Loucy (cell line): ENCODE measurements at regions not wholly inside any gene's neighbourhood (a gene's known extent, or its start where the extent isn't known, plus 50 kb on each side); places are given as distances from the start of the nearest gene placed in this dataset.
A peak's percentile ranks its signal among the peaks of the same experiment; 100 is the strongest.

Source experiments
- H2AFZ ChIP-seq: fragments of 200-600 bp; sonication (generic); 2 replicates; pipeline ENCODE4 v1.6.0; 2016; ENCODE audit warnings: antibody characterized with exemption, mild to moderate bottlenecking, low read length, moderate library complexity
- H3F3A ChIP-seq: fragments of 200-600 bp; 2 replicates; pipeline ENCODE4 v1.6.0; 2016; ENCODE audit warnings: antibody characterized with exemption, low read depth, mild to moderate bottlenecking
- H3K27me3 ChIP-seq: fragments of 200-600 bp; sonication (generic); 2 replicates; pipeline ENCODE4 v1.6.1; 2014; ENCODE audit warnings: low read length, mild to moderate bottlenecking; ENCODE audit not compliant: insufficient read depth, poor library complexity, severe bottlenecking
- H3K36me3 ChIP-seq: fragments of 200-600 bp; sonication (generic); 2 replicates; pipeline ENCODE4 v1.6.1; 2016; ENCODE audit warnings: low read length; ENCODE audit not compliant: insufficient read depth
- H3K4me1 ChIP-seq: fragments of 200-600 bp; sonication (generic); 2 replicates; pipeline ENCODE4 v1.5.1; 2014; ENCODE audit warnings: low read length, mild to moderate bottlenecking; ENCODE audit not compliant: insufficient read depth, poor library complexity, severe bottlenecking
- H3K4me2 ChIP-seq: fragments of 200-600 bp; sonication (generic); 2 replicates; pipeline ENCODE4 v1.6.0; 2014; ENCODE audit warnings: antibody characterized with exemption, low read length, low read depth, mild to moderate bottlenecking; ENCODE audit not compliant: poor library complexity, severe bottlenecking
- H3K4me3 ChIP-seq: fragments of 200-600 bp; sonication (generic); 2 replicates; pipeline ENCODE4 v1.5.1; 2014; ENCODE audit warnings: low read length, mild to moderate bottlenecking, mixed read lengths; ENCODE audit not compliant: poor library complexity, severe bottlenecking
- H3K79me2 ChIP-seq: fragments of 200-600 bp; sonication (generic); 2 replicates; pipeline ENCODE4 v1.6.1; 2014; ENCODE audit warnings: low read length; ENCODE audit not compliant: insufficient read depth
- H3K9ac ChIP-seq: fragments of 200-600 bp; sonication (generic); 2 replicates; pipeline ENCODE4 v1.6.0; 2014; ENCODE audit warnings: mild to moderate bottlenecking, low read depth, low read length, moderate library complexity; ENCODE audit not compliant: poor library complexity, severe bottlenecking
- H3K9me2 ChIP-seq: fragments of 200-600 bp; sonication (generic); replicated peaks from 2 replicates; pipeline ENCODE4 v1.6.1; 2016; ENCODE audit warnings: low read depth, low read length, mixed read lengths
- H3K9me3 ChIP-seq: fragments of 200-600 bp; sonication (generic); 2 replicates; pipeline ENCODE4 v1.6.1; 2014; ENCODE audit warnings: mild to moderate bottlenecking, antibody characterized with exemption, low read length, low read depth; ENCODE audit not compliant: insufficient read depth
- H4K20me1 ChIP-seq: fragments of 200-600 bp; sonication (generic); 2 replicates; pipeline ENCODE4 v1.6.0; 2014; ENCODE audit warnings: antibody characterized with exemption, low read length, mild to moderate bottlenecking; ENCODE audit not compliant: insufficient read depth, poor library complexity, severe bottlenecking
- CTCF ChIP-seq: fragments of 200-600 bp; sonication (generic); conservative IDR thresholded peaks from 2 replicates; pipeline ENCODE4 v1.5.1; 2014; ENCODE audit warnings: mild to moderate bottlenecking, antibody characterized with exemption, low read length
- EZH2phosphoT487 ChIP-seq: fragments of 200-600 bp; IDR thresholded peaks from 2 replicates; pipeline ENCODE4 v1.6.1; 2018; ENCODE audit warnings: antibody characterized with exemption, mild to moderate bottlenecking, moderate library complexity, borderline replicate concordance

- Histone ChIP-seq H3K9me3 (no peaks in the 10 kb centered on the region), H3K9me2 (no peaks in the 10 kb centered on the region), H3K27me3 (no peaks in the 10 kb centered on the region), H3K4me2 (no peak overlapping the region), H3F3A (no peaks in the 10 kb centered on the region), H2AFZ (peak overlapping the region; percentile 73; the same call in 1 of the 2 replicates), H3K79me2 (no peaks in the 10 kb centered on the region), H3K36me3 (no peaks in the 10 kb centered on the region), H3K9ac (no peak overlapping the region), H3K4me3 (no peak overlapping the region), H3K4me1 (peaks cover 5% of the 10 kb centered on the region), H4K20me1 (no peaks in the 10 kb centered on the region)
- TF ChIP-seq CTCF (no peak), EZH2phosphoT487 (no peak)
Measured at GRCh38 chr10:80770239-80770638, 232.5 kb downstream of the SH2D4B start.

- H3K9me3 ChIP-seq, result no peaks in the 10 kb centered on the region
- H3K9me2 ChIP-seq, result no peaks in the 10 kb centered on the region
- no peak overlapping the region for H3K4me2 ChIP-seq
- no peaks in the 10 kb centered on the region for H4K20me1 ChIP-seq
- H2AFZ ChIP-seq, result no peak overlapping the region
- no peaks in the 10 kb centered on the region for H3K27me3 ChIP-seq
- H3K9ac ChIP-seq, result no peak overlapping the region
- H3K4me3 ChIP-seq, result no peak overlapping the region
- H3K36me3 ChIP-seq, result no peaks in the 10 kb centered on the region
- H3F3A ChIP-seq, result no peaks in the 10 kb centered on the region
- H3K79me2 ChIP-seq, result no peaks in the 10 kb centered on the region
- H3K4me1 ChIP-seq, result peaks cover 5% of the 10 kb centered on the region
- TF ChIP-seq EZH2phosphoT487 (no peak), CTCF (no peak)
Measured at GRCh38 chr10:80771285-80771684, 233.6 kb downstream of the SH2D4B start.

GRCh38 chr10:80771902-80772555 lies 234.3 kb downstream of the SH2D4B start:
- no peak overlapping the region for H3K4me3 ChIP-seq
- peaks cover 5% of the 10 kb centered on the region for H3K4me1 ChIP-seq
- H4K20me1 ChIP-seq, result no peaks in the 10 kb centered on the region
- no peaks in the 10 kb centered on the region for H3K79me2 ChIP-seq
- no peaks in the 10 kb centered on the region for H3K9me2 ChIP-seq
- H2AFZ ChIP-seq, result no peak overlapping the region
- H3K9me3 ChIP-seq, result no peaks in the 10 kb centered on the region
- H3F3A ChIP-seq, result no peaks in the 10 kb centered on the region
- H3K36me3 ChIP-seq, result no peaks in the 10 kb centered on the region
- TF ChIP-seq CTCF (no peak), EZH2phosphoT487 (no peak)
- H3K9ac ChIP-seq, result no peak overlapping the region
- no peaks in the 10 kb centered on the region for H3K27me3 ChIP-seq
- no peak overlapping the region for H3K4me2 ChIP-seq
